ENCODE measurements at regions not wholly inside any gene's neighbourhood (a gene's known extent, or its start where the extent isn't known, plus 50 kb on each side); places are given as distances from the start of the nearest gene placed in this dataset.

GRCh38 chr13:64339373-64340063, 2890.6 kb downstream of the PCDH9 start:
- TF ChIP-seq CTCF (IDR thresholded peaks at IDR 0.05) (no peak), POLR2A (IDR thresholded peaks at IDR 0.05) (no peak)
